ENCODE measurements at regions not wholly inside any gene's neighbourhood (a gene's known extent, or its start where the extent isn't known, plus 50 kb on each side); places are given as distances from the start of the nearest gene placed in this dataset.
"Not testable (repeated sequence)": the region's sequence is repeated elsewhere in the genome, so short reads cannot be mapped to it uniquely, and the experiment has no call there.

DNA sequence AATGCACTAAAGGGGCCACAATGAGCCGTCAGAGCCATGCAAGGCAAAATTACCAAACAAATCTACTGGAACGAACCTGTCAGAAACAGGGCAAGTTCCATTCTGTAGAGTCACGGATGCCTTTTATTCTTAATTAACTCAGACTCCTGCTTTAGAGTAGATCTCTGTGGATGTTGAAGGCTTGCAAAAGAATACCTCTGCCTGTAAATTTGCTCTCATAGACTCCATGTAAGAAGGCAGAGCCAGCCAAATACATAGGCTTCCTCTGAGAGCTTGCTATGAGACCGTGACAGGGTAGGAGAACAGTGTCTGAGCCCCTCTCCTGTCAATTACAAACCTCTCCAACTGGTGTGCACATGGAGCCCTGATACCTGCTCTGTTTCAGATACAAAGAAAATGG is 787.9 kb upstream of the POM121L12 start:
- Mint-ChIP-seq H3K9me3 (peaks cover 8 to 41% (median 22%) of the 10 kb centered on the region in 6 donors), H3K27ac (no peak overlapping the region), H3K4me1 (no peaks in the 10 kb centered on the region), H3K4me3 (no peak overlapping the region), H3K36me3 (no peaks in the 10 kb centered on the region), H3K27me3 (ENCODE audit: low read depth in 3 of 3) (peaks cover 0 to 3% (median 1%) of the 10 kb centered on the region in 3 donors)
- DNase-seq: no peak

DNA sequence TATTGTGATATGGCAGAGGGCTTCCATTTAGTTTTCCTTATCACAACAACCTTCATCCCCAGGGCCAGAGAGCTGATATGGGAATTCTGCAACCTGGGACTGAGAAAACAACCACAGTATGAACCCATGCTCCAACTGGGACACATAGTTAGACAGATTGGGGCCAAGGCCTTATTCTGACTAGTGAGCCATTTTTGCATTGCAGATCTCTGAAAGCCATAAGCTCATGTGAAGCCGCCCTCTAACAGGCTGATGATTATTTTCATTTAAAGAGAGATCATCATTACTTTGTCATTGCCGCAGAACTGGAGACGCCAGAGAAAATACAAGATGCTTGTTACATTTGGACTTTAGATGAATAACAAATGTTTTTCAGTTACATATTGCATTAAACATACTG is 791.7 kb upstream of the POM121L12 start:
- Mint-ChIP-seq H3K9me3 (peaks cover 11 to 46% (median 20%) of the 10 kb centered on the region in 6 donors), H3K27ac (no peak overlapping the region), H3K4me3 (no peak overlapping the region), H3K36me3 (peaks cover 0 to 4% (median 0%) of the 10 kb centered on the region in 3 donors), H3K4me1 (no peaks in the 10 kb centered on the region), H3K27me3 (ENCODE audit: low read depth in 3 of 3) (no peaks in the 10 kb centered on the region)
- no peak for DNase-seq

DNA sequence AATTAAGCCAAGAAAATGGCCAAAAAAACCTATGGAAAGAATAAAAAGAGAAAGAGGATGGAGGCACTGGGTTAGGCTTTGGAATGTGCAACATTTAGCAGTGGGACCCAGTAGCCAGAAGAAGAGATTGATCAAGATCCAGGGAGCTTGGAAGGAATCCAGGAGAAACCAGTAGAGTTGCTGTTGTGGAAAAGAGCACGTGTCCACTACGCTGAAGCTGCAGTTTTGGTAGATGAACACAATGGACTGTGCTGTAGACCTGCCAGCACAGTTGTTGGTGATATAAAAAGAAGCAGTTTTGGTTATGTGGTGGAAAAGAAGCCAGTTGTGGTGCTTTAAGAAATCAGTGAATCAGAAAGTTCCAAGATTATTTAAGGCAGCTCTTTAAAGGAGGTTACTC is 802.2 kb upstream of the POM121L12 start:
- Mint-ChIP-seq H3K4me3 (no peak overlapping the region), H3K27ac (no peak overlapping the region), H3K4me1 (no peaks in the 10 kb centered on the region)

DNA sequence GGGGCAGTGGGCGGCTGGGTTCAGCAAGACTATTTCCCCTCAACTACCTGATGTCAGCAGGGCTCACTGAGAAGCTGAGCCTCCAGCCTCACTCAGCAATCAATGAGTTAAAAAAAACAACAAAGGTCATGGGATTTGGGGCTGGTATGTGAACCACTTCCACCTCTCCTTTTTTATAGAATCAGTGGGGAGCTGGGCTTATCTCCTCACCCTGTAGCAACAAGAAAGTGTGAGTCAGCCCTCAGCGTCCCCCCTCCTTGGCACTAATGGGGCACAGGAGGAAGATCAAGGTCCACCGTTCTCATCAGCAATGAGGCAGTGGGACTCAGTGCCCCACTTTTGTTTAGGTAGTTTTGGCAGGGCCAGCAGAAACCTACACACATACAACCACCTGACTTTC is 823.5 kb upstream of the POM121L12 start:
- Mint-ChIP-seq H3K27ac (no peak overlapping the region), H3K9me3 (peaks cover 13 to 49% (median 30%) of the 10 kb centered on the region in 6 donors), H3K36me3 (no peaks in the 10 kb centered on the region), H3K4me1 (no peaks in the 10 kb centered on the region), H3K27me3 (ENCODE audit: low read depth in 3 of 3) (no peaks in the 10 kb centered on the region), H3K4me3 (no peak overlapping the region)
- no peak for DNase-seq

More for the DNA sequence above, 802.2 kb upstream of the POM121L12 start:
- DNase-seq: no peak
- peaks cover 0 to 5% (median 2%) of the 10 kb centered on the region in 3 donors for H3K27me3 Mint-ChIP-seq (ENCODE audit: low read depth in 3 of 3)
- H3K36me3 Mint-ChIP-seq: peaks cover 0 to 3% (median 0%) of the 10 kb centered on the region in 3 donors
- H3K9me3 Mint-ChIP-seq: peaks cover 15 to 55% (median 36%) of the 10 kb centered on the region in 6 donors

DNA sequence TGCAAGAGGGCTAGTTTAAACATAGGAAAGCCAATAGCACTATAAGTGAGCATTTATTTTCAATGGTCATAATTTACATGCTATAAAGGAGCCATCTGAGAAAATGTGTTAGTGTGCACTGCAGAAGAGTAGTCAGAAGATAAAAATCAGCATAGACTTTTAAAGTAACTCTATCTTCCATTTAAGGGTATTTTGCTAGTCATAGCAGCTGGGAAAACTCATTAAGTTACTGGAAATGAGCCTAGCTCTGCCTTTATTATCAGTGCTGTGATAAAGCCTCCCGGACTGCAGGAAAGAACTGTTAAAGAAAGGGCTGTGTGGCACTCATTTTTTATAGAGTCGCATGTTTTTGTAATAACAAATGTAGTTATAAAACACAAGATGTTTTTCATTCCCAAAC is 825.8 kb upstream of the POM121L12 start:
- DNase-seq: no peak
- Mint-ChIP-seq H3K27ac (no peak overlapping the region), H3K4me3 (no peak overlapping the region), H3K27me3 (ENCODE audit: low read depth in 3 of 3) (no peaks in the 10 kb centered on the region), H3K9me3 (peaks cover 14 to 53% (median 29%) of the 10 kb centered on the region in 6 donors), H3K4me1 (no peaks in the 10 kb centered on the region), H3K36me3 (no peaks in the 10 kb centered on the region)

DNA sequence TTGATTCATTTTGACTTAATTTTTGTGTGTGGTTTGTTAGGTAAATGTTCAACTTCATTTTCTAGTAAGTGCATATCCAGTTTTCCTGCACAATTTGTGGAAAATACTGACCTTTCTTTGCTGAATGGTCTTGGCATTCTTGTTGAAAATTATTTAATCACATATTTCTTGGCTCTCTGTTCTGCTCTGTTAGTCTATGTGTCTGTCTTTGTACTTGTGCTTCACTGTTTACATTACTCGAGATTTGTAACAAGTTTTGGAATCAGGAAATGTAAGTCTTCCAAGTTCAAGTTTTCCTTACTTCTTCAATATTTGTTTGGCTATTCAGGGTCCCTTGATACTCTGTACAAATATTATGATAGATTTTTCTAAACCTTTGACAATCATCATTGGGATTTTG is 838.2 kb upstream of the POM121L12 start:
- no peak overlapping the region for H3K27ac Mint-ChIP-seq
- no peaks in the 10 kb centered on the region for H3K27me3 Mint-ChIP-seq (ENCODE audit: low read depth in 3 of 3)
- H3K4me1 Mint-ChIP-seq: no peaks in the 10 kb centered on the region
- peaks cover 0 to 4% (median 0%) of the 10 kb centered on the region in 3 donors for H3K36me3 Mint-ChIP-seq
- no peak for DNase-seq
- no peak overlapping the region for H3K4me3 Mint-ChIP-seq
- peaks cover 13 to 53% (median 30%) of the 10 kb centered on the region in 6 donors for H3K9me3 Mint-ChIP-seq

DNA sequence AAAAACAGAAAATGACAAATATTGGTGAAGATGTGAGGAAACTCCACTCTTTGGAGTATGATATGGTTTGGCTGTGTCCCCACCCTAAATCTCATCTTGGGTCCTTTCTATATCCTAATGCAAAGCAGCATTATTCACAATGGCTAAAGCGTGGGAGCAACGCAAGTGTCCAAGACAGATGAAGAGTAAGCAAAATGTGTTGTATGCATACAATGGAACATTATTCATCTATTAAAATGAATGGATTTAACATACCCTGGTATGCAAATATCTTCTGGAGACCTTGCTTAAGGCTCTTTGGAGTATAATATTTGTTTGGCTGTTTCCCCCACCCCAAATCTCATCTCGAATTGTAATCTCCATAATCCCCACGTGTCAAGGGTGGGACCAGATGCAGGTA is 839.8 kb upstream of the POM121L12 start:
- DNase-seq: no peak
- Mint-ChIP-seq H3K9me3 (peaks cover 22 to 64% (median 37%) of the 10 kb centered on the region in 6 donors), H3K27me3 (ENCODE audit: low read depth in 3 of 3) (peaks cover 0 to 2% (median 0%) of the 10 kb centered on the region in 3 donors), H3K4me1 (no peaks in the 10 kb centered on the region), H3K36me3 (peaks cover 0 to 4% (median 0%) of the 10 kb centered on the region in 3 donors), H3K4me3 (no peak overlapping the region), H3K27ac (no peak overlapping the region)

DNA sequence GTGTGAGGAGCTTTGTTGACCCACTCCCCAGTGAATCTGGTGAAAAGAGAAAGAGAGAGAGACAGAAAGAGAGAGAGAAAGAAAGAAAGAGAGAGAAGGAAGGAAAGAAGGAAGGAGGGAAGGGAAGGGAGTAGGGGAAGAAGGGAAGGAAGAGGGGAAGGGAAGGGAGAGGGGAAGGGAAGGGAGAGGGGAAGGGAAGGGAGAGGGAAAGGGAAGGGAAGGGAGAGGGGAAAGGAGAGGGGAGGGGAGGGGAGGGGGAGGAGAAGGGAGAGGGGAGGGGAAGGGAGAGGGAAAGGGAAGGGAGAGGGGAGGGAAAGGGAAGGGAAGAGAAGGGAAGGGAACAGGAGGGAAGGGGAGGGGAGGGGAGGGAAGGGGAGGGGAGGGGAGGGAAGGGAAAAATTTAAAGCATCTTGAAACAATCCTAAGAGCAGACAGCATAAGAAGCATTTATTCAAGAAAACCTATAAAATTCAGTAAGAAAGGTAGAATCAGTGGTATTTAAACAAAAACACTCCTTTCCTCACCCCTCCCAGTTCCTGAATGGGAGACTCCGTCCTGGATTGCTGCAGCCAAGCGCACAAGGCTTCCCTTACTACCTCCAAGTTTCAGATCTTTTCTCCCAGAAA is 846.2 kb upstream of the POM121L12 start:
- Mint-ChIP-seq H3K4me3 (no peak overlapping the region), H3K36me3 (peaks cover 0 to 4% (median 0%) of the 10 kb centered on the region in 3 donors), H3K9me3 (peaks cover 12 to 65% (median 31%) of the 10 kb centered on the region in 6 donors), H3K27me3 (ENCODE audit: low read depth in 3 of 3) (peaks cover 0 to 2% (median 2%) of the 10 kb centered on the region in 3 donors), H3K27ac (no peak overlapping the region), H3K4me1 (no peaks in the 10 kb centered on the region)
- no peak for DNase-seq

DNA sequence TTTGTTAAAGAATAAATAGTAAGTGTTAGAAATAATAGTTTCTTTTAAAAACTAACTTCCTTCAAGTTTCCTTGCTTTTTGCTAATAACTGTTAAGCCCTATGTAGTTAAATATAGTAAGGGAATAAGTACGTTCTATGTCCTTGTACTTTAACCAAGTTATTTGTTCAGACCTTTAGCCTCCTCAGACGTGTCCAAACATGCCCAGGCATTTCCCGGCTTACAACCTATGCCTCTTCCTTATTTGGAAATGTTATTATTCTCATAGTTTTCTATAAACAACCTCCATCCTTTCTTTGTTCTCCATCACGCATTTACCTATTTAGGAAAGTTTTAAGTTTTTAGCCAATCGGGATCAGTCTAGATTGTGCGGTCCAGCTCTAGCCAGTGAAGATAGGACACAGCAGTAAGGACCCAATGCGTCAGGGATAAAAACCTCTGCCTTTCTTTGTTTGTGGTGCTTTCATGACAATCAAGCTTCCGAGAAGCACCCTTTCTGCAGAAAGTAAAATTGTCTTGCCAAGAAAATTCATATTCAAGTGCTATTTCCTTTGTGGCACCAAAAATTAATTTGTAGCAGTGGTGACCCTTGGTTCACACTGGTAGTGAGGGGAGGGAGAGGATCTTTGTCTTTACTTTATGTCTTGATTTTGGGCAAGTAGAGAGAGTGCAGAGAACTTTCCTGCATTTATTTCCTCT is 851.3 kb upstream of the POM121L12 start:
- H3K36me3 Mint-ChIP-seq: peaks cover 0 to 4% (median 0%) of the 10 kb centered on the region in 3 donors
- H3K4me1 Mint-ChIP-seq: no peaks in the 10 kb centered on the region
- no peak for DNase-seq
- no peak overlapping the region for H3K27ac Mint-ChIP-seq
- no peak overlapping the region for H3K4me3 Mint-ChIP-seq
- H3K27me3 Mint-ChIP-seq (ENCODE audit: low read depth in 3 of 3): peaks cover 0 to 1% (median 0%) of the 10 kb centered on the region in 3 donors
- H3K9me3 Mint-ChIP-seq: peaks cover 3 to 43% (median 23%) of the 10 kb centered on the region in 6 donors

DNA sequence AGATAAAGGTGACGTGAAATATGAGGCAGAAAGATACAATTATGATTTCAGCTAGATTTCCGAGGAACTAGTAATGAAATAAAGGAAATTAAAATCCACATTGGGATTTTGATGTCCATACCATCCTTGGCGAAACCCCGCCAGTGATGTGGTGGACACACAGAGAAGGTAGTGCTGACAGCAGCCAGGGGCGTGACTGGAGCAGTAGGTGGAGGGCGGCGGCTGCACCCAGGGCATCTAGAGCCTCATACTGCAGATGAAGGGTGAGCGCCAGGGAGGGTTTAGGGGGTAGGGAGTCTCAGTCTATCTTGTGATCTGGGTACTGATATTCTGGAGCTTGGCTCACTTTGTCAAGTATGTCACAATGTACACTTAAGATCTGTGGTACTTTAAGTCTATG is 855.5 kb upstream of the POM121L12 start:
- Mint-ChIP-seq H3K4me3 (no peak overlapping the region), H3K27me3 (ENCODE audit: low read depth in 3 of 3) (peaks cover 0 to 1% (median 0%) of the 10 kb centered on the region in 3 donors), H3K27ac (no peak overlapping the region), H3K4me1 (no peaks in the 10 kb centered on the region), H3K36me3 (no peaks in the 10 kb centered on the region), H3K9me3 (peaks cover 13 to 41% (median 17%) of the 10 kb centered on the region in 6 donors)
- no peak for DNase-seq

DNA sequence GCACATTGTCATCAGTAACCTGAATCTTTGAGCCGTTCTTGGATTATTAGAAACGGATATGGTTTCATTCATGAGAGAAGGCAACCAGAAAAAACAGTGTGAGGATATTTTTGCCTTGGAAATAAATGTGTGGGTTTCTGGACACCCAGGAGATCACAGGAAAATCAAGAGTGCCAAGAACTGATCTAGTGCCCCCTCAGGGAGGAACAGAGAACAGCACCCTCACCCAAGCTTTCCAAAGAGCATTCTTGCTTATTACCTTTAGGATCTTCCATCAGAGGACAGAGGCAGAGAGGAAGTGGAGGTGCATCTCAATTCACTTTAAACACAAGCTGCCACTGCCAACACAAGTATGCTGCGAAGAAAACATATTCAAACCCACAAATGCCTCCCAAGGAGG is 851.5 kb upstream of the COBL start:
- Mint-ChIP-seq H3K36me3 (no peaks in the 10 kb centered on the region), H3K27me3 (ENCODE audit: low read depth in 3 of 3) (peaks cover 0 to 4% (median 0%) of the 10 kb centered on the region in 3 donors), H3K4me1 (no peaks in the 10 kb centered on the region), H3K9me3 (peaks cover 17 to 44% (median 23%) of the 10 kb centered on the region in 6 donors), H3K27ac (no peak overlapping the region), H3K4me3 (no peak overlapping the region)
- no peak for DNase-seq

DNA sequence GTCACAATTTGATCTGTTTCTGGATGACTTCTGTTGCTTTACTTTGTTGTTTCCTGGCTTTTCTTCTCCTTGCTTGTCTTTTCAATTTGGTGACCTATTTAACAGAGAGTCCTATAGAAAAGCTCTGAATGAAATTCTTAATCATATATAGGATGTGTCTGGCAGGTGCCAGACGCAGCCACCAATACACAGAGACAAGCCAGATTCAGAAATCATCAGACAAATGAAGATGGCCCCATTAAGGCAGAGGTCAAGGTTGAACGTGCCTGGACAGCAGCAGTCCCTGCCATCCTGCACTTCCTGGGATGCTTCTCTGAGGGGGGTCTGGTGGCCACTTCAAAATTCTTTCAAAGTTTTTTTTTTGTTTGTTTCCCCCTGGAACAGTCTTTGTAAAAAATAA is 846.7 kb upstream of the COBL start:
- Mint-ChIP-seq H3K27ac (no peak overlapping the region), H3K4me1 (no peaks in the 10 kb centered on the region), H3K4me3 (no peak overlapping the region), H3K36me3 (no peaks in the 10 kb centered on the region), H3K9me3 (peaks cover 9 to 36% (median 17%) of the 10 kb centered on the region in 6 donors), H3K27me3 (ENCODE audit: low read depth in 3 of 3) (no peaks in the 10 kb centered on the region)
- DNase-seq: no peak

DNA sequence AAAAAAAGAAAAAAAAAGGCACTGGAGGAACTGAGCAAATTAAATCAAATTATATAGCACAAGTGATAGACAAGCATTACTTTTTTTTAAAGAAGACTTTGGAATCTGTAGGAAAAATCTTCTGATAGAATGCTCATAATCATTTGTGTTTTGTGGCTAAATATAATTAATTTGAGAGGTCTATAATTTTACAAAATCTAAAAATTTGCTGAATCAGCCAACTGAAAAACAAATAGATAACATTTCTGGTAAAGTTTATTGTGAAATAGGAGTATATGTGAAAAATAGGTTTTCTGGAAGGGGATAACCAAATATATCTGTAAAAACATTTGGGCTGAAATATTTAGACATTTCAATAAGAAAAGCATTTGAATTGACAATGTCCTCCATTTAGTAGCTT is 844.9 kb upstream of the COBL start:
- Mint-ChIP-seq H3K4me1 (no peaks in the 10 kb centered on the region), H3K36me3 (no peaks in the 10 kb centered on the region), H3K9me3 (peaks cover 10 to 33% (median 19%) of the 10 kb centered on the region in 6 donors), H3K27me3 (ENCODE audit: low read depth in 3 of 3) (no peaks in the 10 kb centered on the region), H3K4me3 (no peak overlapping the region), H3K27ac (no peak overlapping the region)
- DNase-seq: no peak

DNA sequence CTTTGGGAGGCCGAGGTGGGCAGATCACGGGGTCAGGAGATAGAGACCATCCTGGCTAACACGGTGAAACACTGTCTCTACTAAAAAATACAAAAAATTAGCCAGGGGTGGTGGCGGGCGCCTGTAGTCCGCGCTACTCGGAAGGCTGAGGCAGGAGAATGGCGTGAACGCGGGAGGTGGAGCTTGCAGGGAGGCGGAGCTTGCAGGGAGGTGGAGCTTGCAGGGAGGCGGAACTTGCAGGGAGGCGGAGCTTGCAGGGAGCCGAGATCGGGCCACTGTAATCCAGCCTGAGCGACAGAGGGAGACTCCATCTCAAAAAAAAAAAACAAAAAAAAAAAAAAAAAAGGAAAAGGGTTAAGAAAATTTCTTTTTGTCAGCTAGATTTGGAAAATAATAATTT is 842.8 kb upstream of the COBL start:
- H3K36me3 Mint-ChIP-seq; H3K27me3 Mint-ChIP-seq (ENCODE audit: low read depth in 3 of 3); DNase-seq; H3K27ac Mint-ChIP-seq; H3K4me1 Mint-ChIP-seq; H3K4me3 Mint-ChIP-seq: not testable (repeated sequence)
- H3K9me3 Mint-ChIP-seq: peaks cover 11 to 40% (median 18%) of the 10 kb centered on the region in 6 donors

Measured in immature natural killer cell (primary cell).